WTC11 (cell line): ENCODE measurements at regions not wholly inside any gene's neighbourhood (a gene's known extent, or its start where the extent isn't known, plus 50 kb on each side); places are given as distances from the start of the nearest gene placed in this dataset.

Experiments used
- ATAC-seq: fragments of 200-7000 bp; cut with Tn5 transposase; 2 replicates; pipeline ENCODE4 v1.10.0; 2021; ENCODE audit warnings: mild to moderate bottlenecking, moderate library complexity
- CTCF ChIA-PET: fragments of 300-600 bp; sonication (Branson Sonifier 250); formaldehyde crosslinking; loops from one replicate; lab custom pipeline; 2021; ENCODE audit warnings: antibody characterized with exemption; lab: Charles Lee
- POLR2A ChIA-PET: fragments of 350-600 bp; sonication (Branson Sonifier 250); formaldehyde crosslinking; loops from one replicate; lab custom pipeline; 2021; ENCODE audit warnings: antibody characterized with exemption; lab: Charles Lee
- DNase-seq: peaks from one replicate; pipeline ENCODE4 v3.0.0; 2021; ENCODE audit warnings: low spot score
- H3K27ac Mint-ChIP-seq: 2 replicates; pipeline ENCODE4 v1.8.0; 2021; ENCODE audit warnings: mixed read lengths
- H3K27me3 Mint-ChIP-seq: 2 replicates; pipeline ENCODE4 v1.8.0; 2021; ENCODE audit warnings: low read depth, mild to moderate bottlenecking, moderate library complexity, mixed read lengths
- H3K36me3 Mint-ChIP-seq: 2 replicates; pipeline ENCODE4 v1.8.0; 2021; ENCODE audit warnings: mixed read lengths
- H3K4me1 Mint-ChIP-seq: 2 replicates; pipeline ENCODE4 v1.8.0; 2022; ENCODE audit warnings: mixed read lengths
- H3K4me3 Mint-ChIP-seq: 2 replicates; pipeline ENCODE4 v1.8.0; 2021; ENCODE audit warnings: mild to moderate bottlenecking, moderate library complexity, mixed read lengths
- H3K9me3 Mint-ChIP-seq: 2 replicates; pipeline ENCODE4 v1.8.0; 2021; ENCODE audit warnings: mixed read lengths
- CBFB ChIP-seq: sonication (generic); formaldehyde crosslinking; IDR thresholded peaks from 2 replicates; pipeline ENCODE4 v1.8.1; 2022; ENCODE audit warnings: mild to moderate bottlenecking, low read depth, missing genetic modification reagents
- ESRRA ChIP-seq: sonication (generic); formaldehyde crosslinking; IDR thresholded peaks from 2 replicates; pipeline ENCODE4 v1.8.1; 2022; ENCODE audit warnings: mild to moderate bottlenecking, missing genetic modification reagents, borderline replicate concordance
- JAZF1 ChIP-seq: fragments of 250-450 bp; sonication (Bioruptor Pico); IDR thresholded peaks from 2 replicates; pipeline ENCODE4 v1.9.0; 2021; ENCODE audit warnings: moderate library complexity, mild to moderate bottlenecking, inconsistent platforms
- KAT7 ChIP-seq: sonication (generic); formaldehyde crosslinking; IDR thresholded peaks from 2 replicates; pipeline ENCODE4 v1.8.1; 2023; ENCODE audit warnings: missing genetic modification reagents, mild to moderate bottlenecking, borderline replicate concordance
- NFE2L1 ChIP-seq: sonication (generic); formaldehyde crosslinking; IDR thresholded peaks from 2 replicates; pipeline ENCODE4 v1.8.1; 2023; ENCODE audit warnings: missing genetic modification reagents
- NR1H2 ChIP-seq: sonication (generic); formaldehyde crosslinking; IDR thresholded peaks from 2 replicates; pipeline ENCODE4 v1.9.0; 2021; ENCODE audit warnings: mild to moderate bottlenecking, moderate library complexity, missing genetic modification reagents
- OVOL2 ChIP-seq: fragments of 250-450 bp; sonication (Bioruptor Pico); IDR thresholded peaks from 2 replicates; pipeline ENCODE4 v1.9.0; 2021; ENCODE audit warnings: mild to moderate bottlenecking, borderline replicate concordance
- RELA ChIP-seq: sonication (generic); formaldehyde crosslinking; IDR thresholded peaks from 2 replicates; pipeline ENCODE4 v1.8.1; 2022; ENCODE audit warnings: missing genetic modification reagents, mild to moderate bottlenecking, borderline replicate concordance
- SMAD3 ChIP-seq: sonication (generic); formaldehyde crosslinking; IDR thresholded peaks from 2 replicates; pipeline ENCODE4 v1.8.0; 2022; ENCODE audit warnings: missing genetic modification reagents, mild to moderate bottlenecking, borderline replicate concordance
- SP1 ChIP-seq: sonication (generic); formaldehyde crosslinking; conservative IDR thresholded peaks from 2 replicates; pipeline ENCODE4 v1.8.1; 2022; ENCODE audit warnings: missing genetic modification reagents
- ZNF263 ChIP-seq: sonication (generic); formaldehyde crosslinking; IDR thresholded peaks from 2 replicates; pipeline ENCODE4 v1.8.1; 2022; ENCODE audit warnings: low read depth, mild to moderate bottlenecking, moderate library complexity, missing genetic modification reagents
- ZNF416 ChIP-seq: fragments of 250-450 bp; sonication (Bioruptor Pico); IDR thresholded peaks from 2 replicates; pipeline ENCODE4 v1.9.0; 2021; ENCODE audit warnings: mild to moderate bottlenecking, inconsistent platforms
- TF ChIP-seq, protein P1 (sequence below): fragments of 250-450 bp; sonication (Bioruptor Pico); IDR thresholded peaks from 2 replicates; pipeline ENCODE4 v1.9.0; 2021; ENCODE audit warnings: mild to moderate bottlenecking
- TF ChIP-seq, protein P2 (sequence below): sonication (generic); formaldehyde crosslinking; IDR thresholded peaks from 2 replicates; pipeline ENCODE4 v1.8.0; 2022; ENCODE audit warnings: mild to moderate bottlenecking, missing genetic modification reagents
- TF ChIP-seq, protein P3 (sequence below): fragments of 250-450 bp; sonication (Bioruptor Pico); IDR thresholded peaks from 2 replicates; pipeline ENCODE4 v1.9.0; 2021; ENCODE audit warnings: moderate library complexity, mild to moderate bottlenecking, inconsistent platforms, borderline replicate concordance
- TF ChIP-seq, protein P4 (sequence below): fragments of 250-450 bp; sonication (Bioruptor Pico); IDR thresholded peaks from 2 replicates; pipeline ENCODE4 v1.9.0; 2021; ENCODE audit warnings: mild to moderate bottlenecking, borderline replicate concordance
- TF ChIP-seq, protein P5 (sequence below): fragments of 250-450 bp; sonication (Bioruptor Pico); IDR thresholded peaks from 2 replicates; pipeline ENCODE4 v2.1.2; 2022; ENCODE audit warnings: mild to moderate bottlenecking, moderate library complexity
- TF ChIP-seq, protein P6 (sequence below): sonication (generic); formaldehyde crosslinking; IDR thresholded peaks from 2 replicates; pipeline ENCODE4 v1.8.1; 2023; ENCODE audit warnings: mild to moderate bottlenecking, moderate library complexity, missing genetic modification reagents
- TF ChIP-seq, protein P7 (sequence below): fragments of 200-600 bp; IDR thresholded peaks from 2 replicates; pipeline ENCODE4 v1.8.0; 2022; ENCODE audit warnings: antibody characterized with exemption

DNA sequence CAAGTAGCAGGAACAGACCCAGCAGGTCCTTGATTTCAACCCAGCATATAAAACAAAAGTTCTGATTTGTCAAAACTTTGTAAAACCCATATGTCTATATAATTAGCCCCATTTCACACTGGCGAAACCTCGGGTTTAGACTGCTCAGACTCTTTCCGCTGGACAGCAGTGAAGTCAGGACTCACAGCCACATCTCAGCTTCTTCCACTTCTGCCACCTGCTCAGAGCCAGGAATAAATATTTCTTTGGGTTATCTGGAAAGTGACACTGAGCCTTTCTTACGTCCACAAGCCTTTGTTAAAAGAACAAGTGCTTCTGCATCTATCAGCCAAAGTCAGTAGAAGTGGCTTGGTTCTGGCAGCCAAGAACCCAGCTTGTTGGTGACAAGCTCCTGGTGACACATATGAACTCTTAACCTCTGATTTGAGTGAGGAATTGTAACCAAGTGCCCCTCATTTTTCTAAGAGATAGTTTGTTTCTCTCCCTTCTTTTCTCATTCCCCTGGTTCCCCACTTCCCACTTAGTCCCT lies 118.1 kb upstream of the CHD2 start:
- peaks cover 14% of the 10 kb centered on the region for H3K9me3 Mint-ChIP-seq
- H3K27me3 Mint-ChIP-seq: no peaks in the 10 kb centered on the region
- POLR2A ChIA-PET: no interaction called here
- TF ChIP-seq, protein P1, sequence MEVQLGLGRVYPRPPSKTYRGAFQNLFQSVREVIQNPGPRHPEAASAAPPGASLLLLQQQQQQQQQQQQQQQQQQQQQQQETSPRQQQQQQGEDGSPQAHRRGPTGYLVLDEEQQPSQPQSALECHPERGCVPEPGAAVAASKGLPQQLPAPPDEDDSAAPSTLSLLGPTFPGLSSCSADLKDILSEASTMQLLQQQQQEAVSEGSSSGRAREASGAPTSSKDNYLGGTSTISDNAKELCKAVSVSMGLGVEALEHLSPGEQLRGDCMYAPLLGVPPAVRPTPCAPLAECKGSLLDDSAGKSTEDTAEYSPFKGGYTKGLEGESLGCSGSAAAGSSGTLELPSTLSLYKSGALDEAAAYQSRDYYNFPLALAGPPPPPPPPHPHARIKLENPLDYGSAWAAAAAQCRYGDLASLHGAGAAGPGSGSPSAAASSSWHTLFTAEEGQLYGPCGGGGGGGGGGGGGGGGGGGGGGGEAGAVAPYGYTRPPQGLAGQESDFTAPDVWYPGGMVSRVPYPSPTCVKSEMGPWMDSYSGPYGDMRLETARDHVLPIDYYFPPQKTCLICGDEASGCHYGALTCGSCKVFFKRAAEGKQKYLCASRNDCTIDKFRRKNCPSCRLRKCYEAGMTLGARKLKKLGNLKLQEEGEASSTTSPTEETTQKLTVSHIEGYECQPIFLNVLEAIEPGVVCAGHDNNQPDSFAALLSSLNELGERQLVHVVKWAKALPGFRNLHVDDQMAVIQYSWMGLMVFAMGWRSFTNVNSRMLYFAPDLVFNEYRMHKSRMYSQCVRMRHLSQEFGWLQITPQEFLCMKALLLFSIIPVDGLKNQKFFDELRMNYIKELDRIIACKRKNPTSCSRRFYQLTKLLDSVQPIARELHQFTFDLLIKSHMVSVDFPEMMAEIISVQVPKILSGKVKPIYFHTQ (CRISPR knock-in tag): no peak
- TF ChIP-seq, protein P2, sequence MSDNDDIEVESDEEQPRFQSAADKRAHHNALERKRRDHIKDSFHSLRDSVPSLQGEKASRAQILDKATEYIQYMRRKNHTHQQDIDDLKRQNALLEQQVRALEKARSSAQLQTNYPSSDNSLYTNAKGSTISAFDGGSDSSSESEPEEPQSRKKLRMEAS (CRISPR knock-in tag): no peak
- no peak for TF ChIP-seq ZNF263 (CRISPR knock-in tag)
- TF ChIP-seq, protein P3, sequence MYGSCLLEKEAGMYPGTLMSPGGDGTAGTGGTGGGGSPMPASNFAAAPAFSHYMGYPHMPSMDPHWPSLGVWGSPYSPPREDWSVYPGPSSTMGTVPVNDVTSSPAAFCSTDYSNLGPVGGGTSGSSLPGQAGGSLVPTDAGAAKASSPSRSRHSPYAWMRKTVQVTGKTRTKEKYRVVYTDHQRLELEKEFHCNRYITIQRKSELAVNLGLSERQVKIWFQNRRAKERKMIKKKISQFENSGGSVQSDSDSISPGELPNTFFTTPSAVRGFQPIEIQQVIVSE (CRISPR knock-in tag): no peak
- TF ChIP-seq KAT7 (CRISPR knock-in tag): no peak
- no peak for TF ChIP-seq NR1H2 (CRISPR knock-in tag)
- TF ChIP-seq OVOL2 (CRISPR knock-in tag): no peak
- TF ChIP-seq, protein P4, sequence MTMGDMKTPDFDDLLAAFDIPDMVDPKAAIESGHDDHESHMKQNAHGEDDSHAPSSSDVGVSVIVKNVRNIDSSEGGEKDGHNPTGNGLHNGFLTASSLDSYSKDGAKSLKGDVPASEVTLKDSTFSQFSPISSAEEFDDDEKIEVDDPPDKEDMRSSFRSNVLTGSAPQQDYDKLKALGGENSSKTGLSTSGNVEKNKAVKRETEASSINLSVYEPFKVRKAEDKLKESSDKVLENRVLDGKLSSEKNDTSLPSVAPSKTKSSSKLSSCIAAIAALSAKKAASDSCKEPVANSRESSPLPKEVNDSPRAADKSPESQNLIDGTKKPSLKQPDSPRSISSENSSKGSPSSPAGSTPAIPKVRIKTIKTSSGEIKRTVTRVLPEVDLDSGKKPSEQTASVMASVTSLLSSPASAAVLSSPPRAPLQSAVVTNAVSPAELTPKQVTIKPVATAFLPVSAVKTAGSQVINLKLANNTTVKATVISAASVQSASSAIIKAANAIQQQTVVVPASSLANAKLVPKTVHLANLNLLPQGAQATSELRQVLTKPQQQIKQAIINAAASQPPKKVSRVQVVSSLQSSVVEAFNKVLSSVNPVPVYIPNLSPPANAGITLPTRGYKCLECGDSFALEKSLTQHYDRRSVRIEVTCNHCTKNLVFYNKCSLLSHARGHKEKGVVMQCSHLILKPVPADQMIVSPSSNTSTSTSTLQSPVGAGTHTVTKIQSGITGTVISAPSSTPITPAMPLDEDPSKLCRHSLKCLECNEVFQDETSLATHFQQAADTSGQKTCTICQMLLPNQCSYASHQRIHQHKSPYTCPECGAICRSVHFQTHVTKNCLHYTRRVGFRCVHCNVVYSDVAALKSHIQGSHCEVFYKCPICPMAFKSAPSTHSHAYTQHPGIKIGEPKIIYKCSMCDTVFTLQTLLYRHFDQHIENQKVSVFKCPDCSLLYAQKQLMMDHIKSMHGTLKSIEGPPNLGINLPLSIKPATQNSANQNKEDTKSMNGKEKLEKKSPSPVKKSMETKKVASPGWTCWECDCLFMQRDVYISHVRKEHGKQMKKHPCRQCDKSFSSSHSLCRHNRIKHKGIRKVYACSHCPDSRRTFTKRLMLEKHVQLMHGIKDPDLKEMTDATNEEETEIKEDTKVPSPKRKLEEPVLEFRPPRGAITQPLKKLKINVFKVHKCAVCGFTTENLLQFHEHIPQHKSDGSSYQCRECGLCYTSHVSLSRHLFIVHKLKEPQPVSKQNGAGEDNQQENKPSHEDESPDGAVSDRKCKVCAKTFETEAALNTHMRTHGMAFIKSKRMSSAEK (CRISPR knock-in tag): no peak
- TF ChIP-seq, all 79 proteins: peak for 0
- no peak for DNase-seq
- Mint-ChIP-seq H3K4me1 (no peaks in the 10 kb centered on the region), H3K36me3 (peaks cover 18% of the 10 kb centered on the region), H3K4me3 (no peak overlapping the region), H3K27ac (no peak overlapping the region)
- ATAC-seq: no peak
- CTCF ChIA-PET: interaction anchor here (0.8 to 1.3 kb wide), 2 partner anchors 15 to 27 kb away, joined by 3 to 4 read pairs; no protein-coding TSS in a partner anchor

DNA sequence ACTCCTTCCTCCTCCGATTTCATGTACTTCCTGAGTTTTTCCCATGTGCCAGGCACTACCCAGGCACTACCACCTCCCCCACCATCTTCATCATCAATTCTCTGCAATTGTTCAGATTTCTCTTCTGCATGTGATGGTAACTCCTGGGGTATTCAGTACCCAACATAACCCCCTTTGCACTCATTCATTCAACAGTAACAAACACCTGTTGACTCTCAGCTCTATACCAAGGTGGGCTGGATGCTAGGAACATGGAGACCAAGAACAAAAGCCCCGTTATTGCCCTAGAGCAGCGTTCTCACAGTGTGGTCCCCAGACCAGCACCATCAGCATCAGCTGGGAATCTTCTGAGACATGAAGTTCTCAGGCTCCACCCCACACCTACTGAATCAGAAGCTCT lies 113.0 kb upstream of the CHD2 start:
- CTCF ChIA-PET: interaction anchor here (2.4 kb wide), 1 partner anchor 11 kb away, joined by 8 read pairs; no protein-coding TSS in a partner anchor

More for the DNA sequence above, 113.0 kb upstream of the CHD2 start:
- DNase-seq (no peak), ATAC-seq (no peak)
- no peaks in the 10 kb centered on the region for H3K4me1 Mint-ChIP-seq
- peaks cover 14% of the 10 kb centered on the region for H3K9me3 Mint-ChIP-seq
- no peaks in the 10 kb centered on the region for H3K27me3 Mint-ChIP-seq
- peaks cover 5% of the 10 kb centered on the region for H3K36me3 Mint-ChIP-seq
- POLR2A ChIA-PET: no interaction called here
- no peak overlapping the region for H3K4me3 Mint-ChIP-seq
- H3K27ac Mint-ChIP-seq: no peak overlapping the region
- TF ChIP-seq CBFB (CRISPR knock-in tag) (no peak), RELA (CRISPR knock-in tag) (no peak), SP1 (CRISPR knock-in tag) (no peak), JAZF1 (CRISPR knock-in tag) (no peak), NFE2L1 (CRISPR knock-in tag) (no peak), ZNF416 (CRISPR knock-in tag) (no peak), SMAD3 (no peak), ESRRA (CRISPR knock-in tag) (no peak)
- TF ChIP-seq, protein P5, sequence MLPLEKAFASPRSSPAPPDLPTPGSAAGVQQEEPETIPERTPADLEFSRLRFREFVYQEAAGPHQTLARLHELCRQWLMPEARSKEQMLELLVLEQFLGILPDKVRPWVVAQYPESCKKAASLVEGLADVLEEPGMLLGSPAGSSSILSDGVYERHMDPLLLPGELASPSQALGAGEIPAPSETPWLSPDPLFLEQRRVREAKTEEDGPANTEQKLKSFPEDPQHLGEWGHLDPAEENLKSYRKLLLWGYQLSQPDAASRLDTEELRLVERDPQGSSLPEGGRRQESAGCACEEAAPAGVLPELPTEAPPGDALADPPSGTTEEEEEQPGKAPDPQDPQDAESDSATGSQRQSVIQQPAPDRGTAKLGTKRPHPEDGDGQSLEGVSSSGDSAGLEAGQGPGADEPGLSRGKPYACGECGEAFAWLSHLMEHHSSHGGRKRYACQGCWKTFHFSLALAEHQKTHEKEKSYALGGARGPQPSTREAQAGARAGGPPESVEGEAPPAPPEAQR (CRISPR knock-in tag): no peak
- TF ChIP-seq, protein P6, sequence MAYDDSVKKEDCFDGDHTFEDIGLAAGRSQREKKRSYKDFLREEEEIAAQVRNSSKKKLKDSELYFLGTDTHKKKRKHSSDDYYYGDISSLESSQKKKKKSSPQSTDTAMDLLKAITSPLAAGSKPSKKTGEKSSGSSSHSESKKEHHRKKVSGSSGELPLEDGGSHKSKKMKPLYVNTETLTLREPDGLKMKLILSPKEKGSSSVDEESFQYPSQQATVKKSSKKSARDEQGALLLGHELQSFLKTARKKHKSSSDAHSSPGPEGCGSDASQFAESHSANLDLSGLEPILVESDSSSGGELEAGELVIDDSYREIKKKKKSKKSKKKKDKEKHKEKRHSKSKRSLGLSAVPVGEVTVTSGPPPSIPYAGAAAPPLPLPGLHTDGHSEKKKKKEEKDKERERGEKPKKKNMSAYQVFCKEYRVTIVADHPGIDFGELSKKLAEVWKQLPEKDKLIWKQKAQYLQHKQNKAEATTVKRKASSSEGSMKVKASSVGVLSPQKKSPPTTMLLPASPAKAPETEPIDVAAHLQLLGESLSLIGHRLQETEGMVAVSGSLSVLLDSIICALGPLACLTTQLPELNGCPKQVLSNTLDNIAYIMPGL (CRISPR knock-in tag): no peak
- TF ChIP-seq, protein P7, sequence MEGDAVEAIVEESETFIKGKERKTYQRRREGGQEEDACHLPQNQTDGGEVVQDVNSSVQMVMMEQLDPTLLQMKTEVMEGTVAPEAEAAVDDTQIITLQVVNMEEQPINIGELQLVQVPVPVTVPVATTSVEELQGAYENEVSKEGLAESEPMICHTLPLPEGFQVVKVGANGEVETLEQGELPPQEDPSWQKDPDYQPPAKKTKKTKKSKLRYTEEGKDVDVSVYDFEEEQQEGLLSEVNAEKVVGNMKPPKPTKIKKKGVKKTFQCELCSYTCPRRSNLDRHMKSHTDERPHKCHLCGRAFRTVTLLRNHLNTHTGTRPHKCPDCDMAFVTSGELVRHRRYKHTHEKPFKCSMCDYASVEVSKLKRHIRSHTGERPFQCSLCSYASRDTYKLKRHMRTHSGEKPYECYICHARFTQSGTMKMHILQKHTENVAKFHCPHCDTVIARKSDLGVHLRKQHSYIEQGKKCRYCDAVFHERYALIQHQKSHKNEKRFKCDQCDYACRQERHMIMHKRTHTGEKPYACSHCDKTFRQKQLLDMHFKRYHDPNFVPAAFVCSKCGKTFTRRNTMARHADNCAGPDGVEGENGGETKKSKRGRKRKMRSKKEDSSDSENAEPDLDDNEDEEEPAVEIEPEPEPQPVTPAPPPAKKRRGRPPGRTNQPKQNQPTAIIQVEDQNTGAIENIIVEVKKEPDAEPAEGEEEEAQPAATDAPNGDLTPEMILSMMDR: no peak
